OCI-LY1 (cell line): ENCODE measurements at regions not wholly inside any gene's neighbourhood (a gene's known extent, or its start where the extent isn't known, plus 50 kb on each side); places are given as distances from the start of the nearest gene placed in this dataset.

Experiments
- EZH2 ChIP-seq: fragments of 200-600 bp; sonication (generic), shearing (Covaris generic); IDR thresholded peaks from 2 replicates; pipeline ENCODE4 v1.8.0; 2017; ENCODE audit warnings: borderline replicate concordance, mixed run types, mild to moderate bottlenecking, antibody characterized with exemption, low read length, moderate library complexity, mixed read lengths
- TF ChIP-seq, protein P1 (sequence below): fragments of 200-600 bp; sonication (generic), shearing (Covaris generic); IDR thresholded peaks from 2 replicates; pipeline ENCODE4 v1.5.1; 2017; ENCODE audit warnings: mild to moderate bottlenecking, antibody characterized with exemption, low read length, moderate library complexity, mixed read lengths

DNA sequence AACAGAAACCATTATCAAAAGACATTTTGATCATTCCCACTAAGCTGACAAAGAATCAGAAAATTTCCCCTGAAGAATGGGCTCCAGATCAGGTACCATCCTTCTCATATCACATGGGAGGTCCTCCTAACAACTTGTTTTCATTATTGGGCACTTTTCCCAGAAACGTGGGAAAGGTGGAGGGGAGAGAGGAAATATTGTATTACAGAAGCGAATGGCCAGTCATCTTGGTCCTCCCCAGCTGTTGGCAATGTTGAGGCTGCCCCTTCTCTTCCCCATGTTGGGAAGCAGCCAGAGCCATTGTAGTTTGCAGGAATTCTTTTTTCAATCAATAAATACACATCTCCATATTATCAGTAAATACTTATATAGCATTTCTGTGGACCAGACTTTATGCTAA is 126.2 kb upstream of the ZNF608 start:
- TF ChIP-seq EZH2 = no peak
- TF ChIP-seq, protein P1, sequence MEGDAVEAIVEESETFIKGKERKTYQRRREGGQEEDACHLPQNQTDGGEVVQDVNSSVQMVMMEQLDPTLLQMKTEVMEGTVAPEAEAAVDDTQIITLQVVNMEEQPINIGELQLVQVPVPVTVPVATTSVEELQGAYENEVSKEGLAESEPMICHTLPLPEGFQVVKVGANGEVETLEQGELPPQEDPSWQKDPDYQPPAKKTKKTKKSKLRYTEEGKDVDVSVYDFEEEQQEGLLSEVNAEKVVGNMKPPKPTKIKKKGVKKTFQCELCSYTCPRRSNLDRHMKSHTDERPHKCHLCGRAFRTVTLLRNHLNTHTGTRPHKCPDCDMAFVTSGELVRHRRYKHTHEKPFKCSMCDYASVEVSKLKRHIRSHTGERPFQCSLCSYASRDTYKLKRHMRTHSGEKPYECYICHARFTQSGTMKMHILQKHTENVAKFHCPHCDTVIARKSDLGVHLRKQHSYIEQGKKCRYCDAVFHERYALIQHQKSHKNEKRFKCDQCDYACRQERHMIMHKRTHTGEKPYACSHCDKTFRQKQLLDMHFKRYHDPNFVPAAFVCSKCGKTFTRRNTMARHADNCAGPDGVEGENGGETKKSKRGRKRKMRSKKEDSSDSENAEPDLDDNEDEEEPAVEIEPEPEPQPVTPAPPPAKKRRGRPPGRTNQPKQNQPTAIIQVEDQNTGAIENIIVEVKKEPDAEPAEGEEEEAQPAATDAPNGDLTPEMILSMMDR = no peak
